PFSK-1 (cell line): ENCODE measurements at regions not wholly inside any gene's neighbourhood (a gene's known extent, or its start where the extent isn't known, plus 50 kb on each side); places are given as distances from the start of the nearest gene placed in this dataset.

Experiments used
- FOXP2 ChIP-seq: optimal IDR thresholded peaks from 2 replicates; pipeline ENCODE3; 2011; ENCODE audit warnings: borderline replicate concordance, control low read depth, inconsistent platforms; ENCODE audit not compliant: insufficient read depth; ENCODE audit errors: extremely low read length, extremely low read depth
- POLR2AphosphoS5 ChIP-seq: IDR thresholded peaks from 2 replicates; pipeline ENCODE4 v1.6.1; 2012; ENCODE audit warnings: low read depth, mild to moderate bottlenecking, control low read depth, low read length, moderate library complexity
- SIN3A ChIP-seq: IDR thresholded peaks from 2 replicates; pipeline ENCODE4 v1.6.1; 2012; ENCODE audit warnings: mild to moderate bottlenecking, low read length, moderate library complexity, borderline replicate concordance; ENCODE audit not compliant: insufficient read depth
- TAF1 ChIP-seq: IDR thresholded peaks from 2 replicates; pipeline ENCODE4 v1.6.1; 2012; ENCODE audit warnings: low read length, control low read depth, borderline replicate concordance; ENCODE audit not compliant: insufficient read depth

- TF ChIP-seq POLR2AphosphoS5 (no peak), TAF1 (no peak), SIN3A (no peak), FOXP2 (no peak)
Measured at GRCh38 chr5:74040065-74040551, 414.1 kb downstream of the ARHGEF28 start.
